Motor neuron (in vitro differentiated cells): ENCODE measurements at regions not wholly inside any gene's neighbourhood (a gene's known extent, or its start where the extent isn't known, plus 50 kb on each side); places are given as distances from the start of the nearest gene placed in this dataset.
A peak's percentile ranks its signal among the peaks of the same experiment; 100 is the strongest.

Experiments used
- ATAC-seq, 8 experiments: fragments of 200-7000 bp; cut with Tn5 transposase; replicated peaks in 6 of 8; 2 replicates each; pipeline ENCODE4 v1.8.0; 2021; ENCODE audit warnings: mild to moderate bottlenecking in 8 of 8, moderate library complexity in 8 of 8
- H3K27ac ChIP-seq, 2 donors: fragments of 250-450 bp; sonication (Bioruptor Pico); 2 replicates each; pipeline ENCODE4 v1.9.0; 2021; ENCODE audit warnings: antibody characterized with exemption in 2 of 2, mild to moderate bottlenecking in 2 of 2, moderate library complexity in 1 of 2
- H3K4me1 ChIP-seq, 2 donors: fragments of 250-450 bp; sonication (Bioruptor Pico); replicated peaks in 1 of 2; 2 replicates each; pipeline ENCODE4 v1.6.1; 2021; ENCODE audit warnings: antibody characterized with exemption in 2 of 2, mild to moderate bottlenecking in 2 of 2, moderate library complexity in 1 of 2
- H3K4me3 ChIP-seq, 5 donors: fragments of 250-450 bp; sonication (Bioruptor Pico); 2 replicates each; pipeline ENCODE4 v1.9.0; 2021; ENCODE audit warnings: antibody characterized with exemption in 5 of 5, mild to moderate bottlenecking in 5 of 5, moderate library complexity in 4 of 5
- WGBS, 10 experiments: fragments of 450-650 bp; shearing (Covaris generic); methylation state at CpG; one replicate each; pipeline ENCODE4 v1.0.0; 2022; 5-methylcytosine and 5-hydroxymethylcytosine counted together
- in situ Hi-C, 9 experiments: fragments of 400-800 bp; cut with MboI; loops; one replicate each; pipeline ENCODE4 v1.15.0; 2021; ENCODE audit warnings: low sequenced_read_pairs in 9 of 9, low pct_unique_long_range_greater_than_20kb in 2 of 9; ENCODE audit not compliant: unreplicated experiment in 9 of 9

- Histone ChIP-seq H3K4me3 (no peak overlapping the region), H3K27ac (no peak overlapping the region), H3K4me1 (no peaks in the 10 kb centered on the region)
- in situ Hi-C loops, result no loop called here
- no peak for ATAC-seq
Observed at GRCh38 chr13:33891196-33891742, 73.3 kb downstream of the RFC3 start.

- Histone ChIP-seq H3K4me1 (no peaks in the 10 kb centered on the region), H3K27ac (no peak overlapping the region), H3K4me3 (no peak overlapping the region)
- ATAC-seq, result no peak
- in situ Hi-C loops, result no loop called here
Observed at GRCh38 chr13:33893559-33893958, 75.6 kb downstream of the RFC3 start.

- ATAC-seq, result no peak
- Histone ChIP-seq H3K27ac (no peak overlapping the region), H3K4me3 (no peak overlapping the region), H3K4me1 (no peaks in the 10 kb centered on the region)
- in situ Hi-C loops, result no loop called here
- 50 to 90% (median 80%) methylated on average over 1 to 8 of the region's 8 CpGs; no CpG with 5 or more reads in 2 of the 10 experiments for WGBS, 10 experiments
Observed at GRCh38 chr13:33904431-33904830, 86.5 kb downstream of the RFC3 start.

DNA sequence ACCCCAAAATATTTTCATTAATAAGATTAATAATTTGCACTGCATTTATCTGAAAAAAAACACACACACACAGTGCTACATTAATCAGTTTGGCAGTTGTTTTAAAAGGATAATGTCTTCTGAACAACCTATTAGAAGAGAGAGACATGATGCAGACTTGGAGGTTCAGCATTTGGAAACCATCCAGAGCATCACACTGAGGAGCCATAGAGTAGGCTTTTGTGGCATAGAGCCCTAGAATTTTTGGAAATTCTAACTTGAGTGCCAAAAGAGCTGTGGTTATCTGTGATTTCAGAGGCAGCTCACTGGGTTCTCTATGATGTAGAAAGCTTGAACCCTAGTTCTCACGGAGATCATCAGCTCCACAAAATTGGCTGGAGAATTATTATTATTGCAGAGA, 90.2 kb downstream of the RFC3 start:
- in situ Hi-C loops, result no loop called here
- 80 to 100% (median 100%) methylated on average over 1 of the region's 1 CpG; no CpG with 5 or more reads in 5 of the 10 experiments for WGBS, 10 experiments

GRCh38 chr13:33910255-33910654, 92.3 kb downstream of the RFC3 start:
- ATAC-seq, result no peak
- WGBS, 10 experiments, result 38 to 100% (median 100%) methylated on average over 1 of the region's 1 CpG; no CpG with 5 or more reads in 3 of the 10 experiments
- Histone ChIP-seq H3K4me3 (no peak overlapping the region), H3K27ac (no peak overlapping the region), H3K4me1 (peaks cover 0 to 6% of the 10 kb centered on the region in 2 donors)
- in situ Hi-C loops, result no loop called here

More for the DNA sequence above, 90.2 kb downstream of the RFC3 start:
- no peaks in the 10 kb centered on the region for H3K4me1 ChIP-seq
- no peak overlapping the region for H3K4me3 ChIP-seq
- ATAC-seq, result no peak
- H3K27ac ChIP-seq, result no peak overlapping the region

- no peak overlapping the region for H3K27ac ChIP-seq
- in situ Hi-C loops, result no loop called here
- no peak for ATAC-seq
- WGBS, 10 experiments, result 74 to 100% (median 100%) methylated on average over 2 to 3 of the region's 3 CpGs; no CpG with 5 or more reads in 4 of the 10 experiments
- H3K4me1 ChIP-seq, result peaks cover 0 to 6% of the 10 kb centered on the region in 2 donors
- H3K4me3 ChIP-seq, result no peak overlapping the region
Observed at GRCh38 chr13:33911521-33911920, 93.6 kb downstream of the RFC3 start.

- peaks cover 7 to 14% of the 10 kb centered on the region in 2 donors for H3K4me1 ChIP-seq
- H3K27ac ChIP-seq, result no peak overlapping the region
- H3K4me3 ChIP-seq, result no peak overlapping the region
- WGBS, 10 experiments, result 39 to 100% (median 96%) methylated on average over 1 to 3 of the region's 3 CpGs
- in situ Hi-C loops, result no loop called here
- no peak for ATAC-seq
Observed at GRCh38 chr13:33913829-33914228, 95.9 kb downstream of the RFC3 start.

DNA sequence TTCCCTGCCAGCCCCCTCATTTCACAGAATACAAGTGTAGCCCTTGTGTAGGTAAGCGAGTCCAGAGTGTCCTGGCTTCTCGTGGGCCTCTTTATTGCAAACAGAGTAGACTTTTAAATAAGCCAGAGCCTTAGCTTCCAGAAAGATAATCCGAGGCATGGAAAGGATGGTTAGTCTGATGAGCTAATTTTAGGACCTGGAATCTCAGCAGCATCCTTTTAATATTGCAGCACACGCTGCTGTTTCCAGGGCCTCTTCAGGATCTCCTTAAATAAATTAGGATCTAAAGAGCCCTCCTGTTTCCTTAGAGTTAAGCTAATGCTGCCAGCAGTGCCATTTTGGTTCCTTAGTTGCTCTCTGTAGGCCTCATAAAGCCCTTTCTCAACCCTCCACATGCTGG, 99.2 kb downstream of the RFC3 start:
- no peak for ATAC-seq
- H3K4me1 ChIP-seq, result peaks cover 7 to 22% of the 10 kb centered on the region in 2 donors
- H3K4me3 ChIP-seq, result no peak overlapping the region
- no peak overlapping the region for H3K27ac ChIP-seq
- WGBS, 10 experiments, result 77 to 100% (median 91%) methylated on average over 1 to 4 of the region's 4 CpGs; no CpG with 5 or more reads in 2 of the 10 experiments
- in situ Hi-C loops, result no loop called here

DNA sequence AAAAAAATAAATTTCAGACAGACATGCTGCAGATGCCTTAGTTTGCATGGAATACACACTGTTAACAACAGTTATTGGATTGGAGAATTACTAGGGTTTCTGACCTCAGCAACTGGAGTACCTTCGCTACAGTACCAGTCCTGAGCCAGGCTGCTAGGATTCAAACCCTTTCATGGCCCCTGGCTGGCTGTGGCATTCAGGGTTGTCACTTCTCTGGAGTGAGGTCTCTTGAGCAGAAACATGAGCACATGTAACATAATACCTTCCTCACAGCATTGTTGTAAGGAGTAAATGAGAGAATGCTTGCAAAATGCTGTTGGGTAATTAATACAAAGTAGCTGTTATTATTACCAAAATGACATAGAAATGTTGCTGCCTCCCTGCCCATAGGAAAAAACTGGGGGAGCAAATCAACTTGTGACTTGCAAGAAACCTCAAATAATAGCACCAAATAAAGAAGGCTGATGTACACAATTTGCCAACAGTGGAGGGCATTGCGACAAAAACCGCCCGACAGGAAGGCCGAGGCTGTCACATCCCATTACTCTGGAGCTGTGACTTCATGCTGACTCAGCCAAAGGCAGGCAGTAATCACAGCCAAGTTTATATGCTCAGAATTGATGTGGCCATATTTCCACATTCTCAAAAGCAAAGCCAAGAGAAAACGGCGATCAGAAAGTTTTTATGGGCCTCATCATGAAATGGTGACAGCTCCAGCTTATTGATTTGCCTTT, 100.4 kb downstream of the RFC3 start:
- peak in 7 of 8 experiments; percentile 79 to 98 (median 92) for ATAC-seq

GRCh38 chr13:33919120-33919519, 101.2 kb downstream of the RFC3 start:
- H3K4me3 ChIP-seq, result no peak overlapping the region
- 32 to 94% (median 91%) methylated on average over 2 to 3 of the region's 3 CpGs; no CpG with 5 or more reads in 1 of the 10 experiments for WGBS, 10 experiments
- in situ Hi-C loops, result no loop called here
- no peak overlapping the region for H3K27ac ChIP-seq
- H3K4me1 ChIP-seq, result peaks cover 7 to 22% of the 10 kb centered on the region in 2 donors
- peak in 2 of 8 experiments; percentile 30 to 35 for ATAC-seq

More for the DNA sequence above, 100.4 kb downstream of the RFC3 start:
- Histone ChIP-seq H3K27ac (no peak overlapping the region), H3K4me1 (peaks cover 7 to 22% of the 10 kb centered on the region in 2 donors), H3K4me3 (no peak overlapping the region)
- 15 to 95% (median 55%) methylated on average over 4 to 6 of the region's 7 CpGs; no CpG with 5 or more reads in 1 of the 10 experiments for WGBS, 10 experiments
- in situ Hi-C loops, result no loop called here

- in situ Hi-C loops, result loop anchor here in 3 of 9 experiments (25.0 kb wide), 2 partner anchors 137 to 1237 kb away; no protein-coding TSS in a partner anchor
- H3K4me3 ChIP-seq, result no peak overlapping the region
- no peaks in the 10 kb centered on the region for H3K4me1 ChIP-seq
- H3K27ac ChIP-seq, result no peak overlapping the region
- 40 to 100% (median 82%) methylated on average over 1 of the region's 1 CpG; no CpG with 5 or more reads in 6 of the 10 experiments for WGBS, 10 experiments
- no peak for ATAC-seq
Observed at GRCh38 chr13:33925563-33925962, 107.6 kb downstream of the RFC3 start.

- Histone ChIP-seq H3K4me3 (no peak overlapping the region), H3K4me1 (peaks cover 0 to 2% of the 10 kb centered on the region in 2 donors), H3K27ac (no peak overlapping the region)
- WGBS, 10 experiments, result 0 to 40% (median 29%) methylated on average over 1 of the region's 1 CpG; no CpG with 5 or more reads in 5 of the 10 experiments
- peak in 2 of 8 experiments; percentile 77 to 81 for ATAC-seq
- in situ Hi-C loops, result loop anchor here in 3 of 9 experiments (25.0 kb wide), 2 partner anchors 135 to 1235 kb away; no protein-coding TSS in a partner anchor
Observed at GRCh38 chr13:33927315-33927714, 109.4 kb downstream of the RFC3 start.

DNA sequence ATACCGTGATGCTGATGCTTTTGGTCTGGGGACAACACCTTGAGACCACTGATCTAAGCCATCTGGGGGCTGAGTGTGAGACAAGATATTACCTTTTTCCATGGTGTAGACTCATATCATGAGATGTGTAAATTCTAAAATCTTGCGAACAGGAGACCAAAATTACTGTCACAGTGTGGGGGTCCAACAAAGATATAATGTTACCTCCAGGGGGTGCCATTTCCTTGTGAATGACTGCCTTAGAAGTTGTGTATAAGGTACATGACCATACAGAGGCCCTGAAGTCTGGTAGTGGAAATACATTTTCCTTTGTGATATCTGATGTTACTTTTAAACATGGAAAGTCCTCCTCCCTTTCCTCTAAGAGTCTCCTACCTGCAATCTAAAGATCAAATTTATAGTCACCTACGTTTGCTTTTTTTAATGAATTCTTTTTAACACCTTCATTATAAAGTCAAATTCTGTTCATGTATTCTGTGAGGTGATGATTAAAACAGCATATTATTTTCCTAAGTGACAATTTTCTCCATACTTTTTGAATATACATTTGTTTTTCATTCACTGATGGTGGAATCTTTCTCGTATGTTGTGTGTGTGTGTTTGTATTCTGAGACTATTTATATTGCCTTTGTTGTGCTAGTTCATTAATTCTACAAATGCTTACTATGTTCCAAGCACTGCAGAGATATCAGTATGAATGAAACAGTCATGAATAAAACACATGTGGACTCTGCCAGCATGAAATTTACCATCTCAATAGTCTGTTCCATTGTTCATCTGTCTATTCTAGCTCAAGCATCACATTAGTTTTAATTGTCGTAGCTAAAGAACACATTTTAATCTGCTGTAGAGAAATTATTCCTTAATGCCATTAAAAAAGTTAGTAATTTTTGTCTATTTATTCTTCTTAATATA, 113.7 kb downstream of the RFC3 start:
- WGBS, 10 experiments, result 44 to 95% (median 75%) methylated on average over 1 to 4 of the region's 5 CpGs
- peaks cover 4 to 6% of the 10 kb centered on the region in 2 donors for H3K4me1 ChIP-seq
- peak; percentile 53 to 97 (median 68) for ATAC-seq
- no peak overlapping the region for H3K27ac ChIP-seq
- no peak overlapping the region for H3K4me3 ChIP-seq
- in situ Hi-C loops, result loop anchor here in 5 of 9 experiments (5.0 to 25.0 kb wide), 4 partner anchors 131 to 1231 kb away; no protein-coding TSS in a partner anchor
